ENCODE measurements at regions not wholly inside any gene's neighbourhood (a gene's known extent, or its start where the extent isn't known, plus 50 kb on each side); places are given as distances from the start of the nearest gene placed in this dataset.
"Not testable (repeated sequence)": the region's sequence is repeated elsewhere in the genome, so short reads cannot be mapped to it uniquely, and the experiment has no call there.

DNA sequence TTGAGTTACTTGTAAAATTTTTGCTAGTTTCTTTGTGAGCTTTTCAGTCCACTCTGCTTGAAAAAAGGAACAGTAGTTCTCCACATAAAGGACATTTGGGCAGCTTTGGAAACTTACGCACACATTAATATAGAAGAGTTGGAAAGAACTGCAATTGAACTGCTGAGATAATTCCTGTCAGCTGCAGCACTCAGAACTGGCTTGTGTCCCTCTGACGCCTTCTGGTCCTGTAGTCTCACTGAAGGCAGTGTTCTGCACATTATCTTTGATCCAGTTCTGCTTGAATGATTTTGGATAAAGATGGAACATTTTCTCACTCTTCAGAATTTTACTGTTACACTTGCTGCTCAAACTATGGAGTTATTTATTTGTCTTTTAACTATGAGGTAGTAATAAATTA is 901.9 kb downstream of the OTOL1 start:
- Histone ChIP-seq H3K9me3 (no peaks in the 10 kb centered on the region), H3K4me2 (no peak overlapping the region), H3K4me1 (no peaks in the 10 kb centered on the region), H3K27ac (no peak overlapping the region), H3K4me3 (no peak overlapping the region)
- ChIA-PET CTCF (no interaction called here), POLR2A (no interaction called here)
- TF ChIP-seq POLR2A (IDR thresholded peaks at IDR 0.05; ENCODE audit: low read length), result no peak
- no peak for TF ChIP-seq EHMT2 (IDR thresholded peaks at IDR 0.05; ENCODE audit: low read depth)
- no peak for TF ChIP-seq MYC (IDR thresholded peaks at IDR 0.05; ENCODE audit: borderline replicate concordance, low read length)
- no peak for TF ChIP-seq HOXB13 (CRISPR knock-in tag; IDR thresholded peaks at IDR 0.05; ENCODE audit: low read depth)
- TF ChIP-seq, protein P1, sequence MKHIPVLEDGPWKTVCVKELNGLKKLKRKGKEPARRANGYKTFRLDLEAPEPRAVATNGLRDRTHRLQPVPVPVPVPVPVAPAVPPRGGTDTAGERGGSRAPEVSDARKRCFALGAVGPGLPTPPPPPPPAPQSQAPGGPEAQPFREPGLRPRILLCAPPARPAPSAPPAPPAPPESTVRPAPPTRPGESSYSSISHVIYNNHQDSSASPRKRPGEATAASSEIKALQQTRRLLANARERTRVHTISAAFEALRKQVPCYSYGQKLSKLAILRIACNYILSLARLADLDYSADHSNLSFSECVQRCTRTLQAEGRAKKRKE (CRISPR knock-in tag; IDR thresholded peaks at IDR 0.05; ENCODE audit: low read depth), result no peak
- TF ChIP-seq POLR2AphosphoS2 (conservative IDR thresholded peaks at IDR 0.05; ENCODE audit: low read length), result no peak
- no peak for TF ChIP-seq ESRRA (IDR thresholded peaks at IDR 0.05; ENCODE audit: borderline replicate concordance, low read length)
- TF ChIP-seq CHD2 (IDR thresholded peaks at IDR 0.05; ENCODE audit: low read length, partially characterized antibody), result no peak
- no peak for TF ChIP-seq CHD4 (IDR thresholded peaks at IDR 0.05; ENCODE audit: borderline replicate concordance)
- no peak for TF ChIP-seq RFX5 (IDR thresholded peaks at IDR 0.05)
- no peak for TF ChIP-seq SREBF2 (IDR thresholded peaks at IDR 0.05)
- no peak for TF ChIP-seq CBX2 (IDR thresholded peaks at IDR 0.05; ENCODE audit: borderline replicate concordance, low read depth)
- FAIRE-seq (no peak), ATAC-seq (no peak), DNase-seq (ENCODE audit: low read depth in 1 of 2, low spot score in 1 of 2) (no peak)
- WGBS (ENCODE audit: missing lambda C conversion rate), result 88% methylated on average over 2 of the region's 2 CpGs

DNA sequence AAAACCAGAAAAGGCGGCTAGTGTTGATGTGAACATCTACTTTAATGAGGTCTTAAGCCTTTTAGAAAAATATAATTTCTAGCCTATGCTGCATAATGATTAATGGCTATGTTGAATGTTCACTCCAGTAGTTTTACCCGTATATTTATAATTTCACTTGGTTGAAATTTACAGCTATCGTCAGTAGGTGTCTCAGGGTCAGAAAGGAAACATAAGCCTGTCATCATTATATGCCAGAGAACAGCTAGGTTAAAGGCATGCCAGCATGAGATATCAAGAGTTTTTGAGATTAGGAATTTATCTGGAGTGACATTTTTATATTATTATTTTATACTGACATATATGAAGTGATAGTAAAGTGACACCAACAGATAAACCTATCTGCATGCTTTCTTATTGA is 904.1 kb downstream of the OTOL1 start:
- 27% methylated on average over 3 of the region's 3 CpGs for WGBS (ENCODE audit: missing lambda C conversion rate)
- Histone ChIP-seq H3K4me3 (no peak overlapping the region), H3K4me2 (no peak overlapping the region), H3K9me3 (no peaks in the 10 kb centered on the region; the same call in 2 of the 3 replicates), H3K4me1 (no peaks in the 10 kb centered on the region), H3K27ac (no peak overlapping the region)
- no peak for TF ChIP-seq CEBPB (IDR thresholded peaks at IDR 0.05)
- TF ChIP-seq, protein P2, sequence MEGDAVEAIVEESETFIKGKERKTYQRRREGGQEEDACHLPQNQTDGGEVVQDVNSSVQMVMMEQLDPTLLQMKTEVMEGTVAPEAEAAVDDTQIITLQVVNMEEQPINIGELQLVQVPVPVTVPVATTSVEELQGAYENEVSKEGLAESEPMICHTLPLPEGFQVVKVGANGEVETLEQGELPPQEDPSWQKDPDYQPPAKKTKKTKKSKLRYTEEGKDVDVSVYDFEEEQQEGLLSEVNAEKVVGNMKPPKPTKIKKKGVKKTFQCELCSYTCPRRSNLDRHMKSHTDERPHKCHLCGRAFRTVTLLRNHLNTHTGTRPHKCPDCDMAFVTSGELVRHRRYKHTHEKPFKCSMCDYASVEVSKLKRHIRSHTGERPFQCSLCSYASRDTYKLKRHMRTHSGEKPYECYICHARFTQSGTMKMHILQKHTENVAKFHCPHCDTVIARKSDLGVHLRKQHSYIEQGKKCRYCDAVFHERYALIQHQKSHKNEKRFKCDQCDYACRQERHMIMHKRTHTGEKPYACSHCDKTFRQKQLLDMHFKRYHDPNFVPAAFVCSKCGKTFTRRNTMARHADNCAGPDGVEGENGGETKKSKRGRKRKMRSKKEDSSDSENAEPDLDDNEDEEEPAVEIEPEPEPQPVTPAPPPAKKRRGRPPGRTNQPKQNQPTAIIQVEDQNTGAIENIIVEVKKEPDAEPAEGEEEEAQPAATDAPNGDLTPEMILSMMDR (IDR thresholded peaks at IDR 0.05), result no peak
- no peak for TF ChIP-seq EHF (CRISPR knock-in tag; IDR thresholded peaks at IDR 0.05)
- TF ChIP-seq EHMT2 (IDR thresholded peaks at IDR 0.05; ENCODE audit: low read depth), result no peak
- TF ChIP-seq RFX5 (IDR thresholded peaks at IDR 0.05), result no peak
- no peak for TF ChIP-seq RNF2 (IDR thresholded peaks at IDR 0.05; ENCODE audit: borderline replicate concordance, low read depth)
- no peak for TF ChIP-seq HOXA7 (CRISPR knock-in tag; IDR thresholded peaks at IDR 0.05)
- TF ChIP-seq, protein P3, sequence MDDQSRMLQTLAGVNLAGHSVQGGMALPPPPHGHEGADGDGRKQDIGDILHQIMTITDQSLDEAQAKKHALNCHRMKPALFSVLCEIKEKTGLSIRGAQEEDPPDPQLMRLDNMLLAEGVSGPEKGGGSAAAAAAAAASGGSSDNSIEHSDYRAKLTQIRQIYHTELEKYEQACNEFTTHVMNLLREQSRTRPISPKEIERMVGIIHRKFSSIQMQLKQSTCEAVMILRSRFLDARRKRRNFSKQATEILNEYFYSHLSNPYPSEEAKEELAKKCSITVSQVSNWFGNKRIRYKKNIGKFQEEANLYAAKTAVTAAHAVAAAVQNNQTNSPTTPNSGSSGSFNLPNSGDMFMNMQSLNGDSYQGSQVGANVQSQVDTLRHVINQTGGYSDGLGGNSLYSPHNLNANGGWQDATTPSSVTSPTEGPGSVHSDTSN (IDR thresholded peaks at IDR 0.05), result no peak
- TF ChIP-seq, protein P4, sequence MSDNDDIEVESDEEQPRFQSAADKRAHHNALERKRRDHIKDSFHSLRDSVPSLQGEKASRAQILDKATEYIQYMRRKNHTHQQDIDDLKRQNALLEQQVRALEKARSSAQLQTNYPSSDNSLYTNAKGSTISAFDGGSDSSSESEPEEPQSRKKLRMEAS (IDR thresholded peaks at IDR 0.05), result no peak
- no peak for TF ChIP-seq ZSCAN20 (CRISPR knock-in tag; IDR thresholded peaks at IDR 0.05)
- TF ChIP-seq RARB (CRISPR knock-in tag; IDR thresholded peaks at IDR 0.05), result no peak
- no peak for TF ChIP-seq BHLHE40 (IDR thresholded peaks at IDR 0.05; ENCODE audit: low read depth, low read length)
- TF ChIP-seq POLR2A (IDR thresholded peaks at IDR 0.05; ENCODE audit: low read length), result no peak
- ATAC-seq, result no peak; a peak in 2 of 6 replicates
- ChIA-PET CTCF (no interaction called here), POLR2A (no interaction called here)
- no peak for FAIRE-seq
- DNase-seq (ENCODE audit: low read depth in 1 of 2, low spot score in 1 of 2), result no peak

DNA sequence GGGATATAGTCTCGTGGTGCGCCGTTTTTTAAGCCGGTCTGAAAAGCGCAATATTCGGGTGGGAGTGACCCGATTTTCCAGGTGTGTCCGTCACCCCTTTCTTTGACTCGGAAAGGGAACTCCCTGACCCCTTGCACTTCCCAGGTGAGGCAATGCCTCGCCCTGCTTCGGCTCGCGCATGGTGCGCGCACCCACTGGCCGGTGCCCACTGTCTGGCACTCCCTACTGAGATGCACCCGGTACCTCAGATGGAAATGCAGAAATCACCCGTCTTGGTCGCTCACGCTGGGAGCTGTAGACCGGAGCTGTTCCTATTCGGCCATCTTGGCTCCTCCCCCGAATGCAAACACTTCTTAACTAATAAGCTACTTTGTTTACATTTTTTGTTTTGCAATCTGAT is 914.9 kb downstream of the OTOL1 start:
- POLR2A ChIA-PET; H3K4me1 ChIP-seq; FAIRE-seq; H3K9me3 ChIP-seq; CTCF ChIA-PET; H3K4me3 ChIP-seq; H3K4me2 ChIP-seq; DNase-seq (ENCODE audit: low read depth in 1 of 2, low spot score in 1 of 2); ATAC-seq; H3K27ac ChIP-seq: not testable (repeated sequence)
- WGBS (ENCODE audit: missing lambda C conversion rate), result 79% methylated on average over 23 of the region's 23 CpGs

All from A549 (cell line).